ENCODE measurements at regions not wholly inside any gene's neighbourhood (a gene's known extent, or its start where the extent isn't known, plus 50 kb on each side); places are given as distances from the start of the nearest gene placed in this dataset.

DNA sequence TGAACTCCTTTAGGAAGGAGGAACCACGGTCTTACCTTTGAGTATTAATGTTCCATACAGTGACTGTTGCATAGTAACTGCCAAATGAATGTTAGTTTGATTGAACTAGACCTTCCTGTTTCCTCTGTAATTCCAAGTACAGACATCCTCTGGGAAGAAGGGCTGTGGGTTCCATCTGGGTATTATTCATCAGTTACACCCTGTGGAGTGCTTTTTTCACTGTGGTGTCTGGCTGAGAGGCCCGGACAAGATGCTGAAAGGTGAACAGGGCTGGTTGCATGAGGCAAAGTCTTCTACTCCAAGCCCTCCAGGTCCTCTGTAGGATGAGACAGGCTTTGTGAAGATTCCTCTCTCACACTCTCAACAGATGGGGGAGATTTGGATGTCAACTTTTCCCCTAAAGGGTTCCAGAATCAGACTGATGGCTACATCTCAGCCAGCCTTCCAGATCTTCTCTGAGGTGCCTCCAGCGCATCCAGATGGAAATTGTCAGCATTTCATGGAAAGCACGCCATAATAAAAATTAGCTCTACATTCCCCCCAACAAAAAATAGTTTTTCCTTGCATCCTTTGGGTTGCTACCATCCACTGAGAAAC, 230.9 kb downstream of the GAS1 start:
- H3K27ac Mint-ChIP-seq = no peak overlapping the region
- H3K27me3 Mint-ChIP-seq = peaks cover 14 to 28% of the 10 kb centered on the region in 2 donors

DNA sequence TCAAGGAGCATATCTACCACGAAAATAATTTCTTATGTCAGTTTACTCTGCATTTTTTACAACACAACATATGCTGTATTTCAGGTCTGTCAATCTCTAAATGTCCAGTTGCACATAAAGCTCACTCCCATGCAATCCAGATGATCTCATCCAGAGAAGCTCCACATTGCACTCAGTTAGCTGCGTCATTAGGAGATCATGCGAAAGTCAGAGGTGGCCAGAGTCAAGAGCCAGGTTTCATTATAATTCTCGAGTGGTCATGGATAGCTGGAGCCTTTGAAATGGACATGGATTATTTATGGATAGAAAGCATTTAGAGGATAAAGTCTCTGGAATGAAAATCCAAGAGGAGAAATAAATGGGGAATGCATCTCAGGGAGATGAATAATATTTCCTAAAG, 232.3 kb downstream of the GAS1 start:
- Mint-ChIP-seq H3K27me3 (peaks cover 14 to 28% of the 10 kb centered on the region in 2 donors), H3K4me3 (no peak overlapping the region), H3K9me3 (peaks cover 2% of the 10 kb centered on the region), H3K4me1 (ENCODE audit: low read depth in 2 of 2) (no peaks in the 10 kb centered on the region), H3K36me3 (no peaks in the 10 kb centered on the region), H3K27ac (no peak overlapping the region)
- no peak for DNase-seq (ENCODE audit: low spot score)
- ATAC-seq = no peak

More for the DNA sequence above, 230.9 kb downstream of the GAS1 start:
- no peaks in the 10 kb centered on the region for H3K36me3 Mint-ChIP-seq
- H3K4me3 Mint-ChIP-seq = no peak overlapping the region
- no peak for DNase-seq (ENCODE audit: low spot score)
- ATAC-seq = no peak
- peaks cover 2% of the 10 kb centered on the region for H3K9me3 Mint-ChIP-seq
- H3K4me1 Mint-ChIP-seq (ENCODE audit: low read depth in 2 of 2) = no peaks in the 10 kb centered on the region

DNA sequence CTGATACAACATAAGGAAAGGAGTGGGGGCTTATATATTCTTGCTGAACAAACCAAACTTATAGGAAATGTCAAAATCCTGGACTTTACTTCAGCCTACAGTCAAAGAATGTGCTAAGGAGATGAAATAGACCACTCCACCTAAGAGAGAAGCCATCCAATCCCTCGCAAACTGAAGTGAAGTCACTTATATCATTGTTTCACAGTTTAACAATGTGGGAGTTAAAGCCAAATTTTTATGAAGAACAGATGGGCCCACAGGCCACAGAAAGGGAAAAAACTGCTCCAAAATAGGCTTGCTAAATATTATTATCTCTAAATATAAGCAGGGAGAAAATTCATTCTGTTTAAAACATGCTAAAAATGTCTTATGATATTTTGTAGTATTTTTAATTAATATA, 233.3 kb downstream of the GAS1 start:
- peaks cover 11 to 28% of the 10 kb centered on the region in 2 donors for H3K27me3 Mint-ChIP-seq

DNA sequence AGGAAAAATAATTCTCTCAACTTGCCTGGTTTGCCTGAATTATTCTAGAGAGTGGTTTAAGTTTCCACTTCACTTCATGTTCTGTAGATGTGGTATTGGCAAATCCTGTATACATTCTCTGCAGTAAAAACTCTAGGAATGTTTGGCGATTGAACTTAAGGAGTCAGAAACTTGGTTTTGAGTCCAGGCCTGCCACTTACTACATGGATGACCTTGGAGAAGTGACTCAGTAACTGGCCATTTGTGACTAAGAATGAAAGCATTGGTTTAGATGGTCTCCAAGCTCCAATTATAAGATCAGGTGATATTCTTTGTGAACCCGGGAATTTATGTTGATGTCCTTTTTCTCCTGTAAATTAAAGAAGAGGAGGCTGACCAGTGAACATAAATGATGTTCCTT, 233.8 kb downstream of the GAS1 start:
- Mint-ChIP-seq H3K27me3 (peaks cover 11 to 26% of the 10 kb centered on the region in 2 donors), H3K4me3 (no peak overlapping the region), H3K9me3 (no peaks in the 10 kb centered on the region), H3K27ac (no peak overlapping the region), H3K4me1 (ENCODE audit: low read depth in 2 of 2) (no peaks in the 10 kb centered on the region), H3K36me3 (no peaks in the 10 kb centered on the region)
- DNase-seq (ENCODE audit: low spot score) (no peak), ATAC-seq (no peak)

More for the DNA sequence above, 233.3 kb downstream of the GAS1 start:
- H3K4me1 Mint-ChIP-seq (ENCODE audit: low read depth in 2 of 2) = no peaks in the 10 kb centered on the region
- no peaks in the 10 kb centered on the region for H3K9me3 Mint-ChIP-seq
- DNase-seq (ENCODE audit: low spot score) (no peak), ATAC-seq (no peak)
- H3K27ac Mint-ChIP-seq = no peak overlapping the region
- H3K36me3 Mint-ChIP-seq = no peaks in the 10 kb centered on the region
- H3K4me3 Mint-ChIP-seq = no peak overlapping the region

DNA sequence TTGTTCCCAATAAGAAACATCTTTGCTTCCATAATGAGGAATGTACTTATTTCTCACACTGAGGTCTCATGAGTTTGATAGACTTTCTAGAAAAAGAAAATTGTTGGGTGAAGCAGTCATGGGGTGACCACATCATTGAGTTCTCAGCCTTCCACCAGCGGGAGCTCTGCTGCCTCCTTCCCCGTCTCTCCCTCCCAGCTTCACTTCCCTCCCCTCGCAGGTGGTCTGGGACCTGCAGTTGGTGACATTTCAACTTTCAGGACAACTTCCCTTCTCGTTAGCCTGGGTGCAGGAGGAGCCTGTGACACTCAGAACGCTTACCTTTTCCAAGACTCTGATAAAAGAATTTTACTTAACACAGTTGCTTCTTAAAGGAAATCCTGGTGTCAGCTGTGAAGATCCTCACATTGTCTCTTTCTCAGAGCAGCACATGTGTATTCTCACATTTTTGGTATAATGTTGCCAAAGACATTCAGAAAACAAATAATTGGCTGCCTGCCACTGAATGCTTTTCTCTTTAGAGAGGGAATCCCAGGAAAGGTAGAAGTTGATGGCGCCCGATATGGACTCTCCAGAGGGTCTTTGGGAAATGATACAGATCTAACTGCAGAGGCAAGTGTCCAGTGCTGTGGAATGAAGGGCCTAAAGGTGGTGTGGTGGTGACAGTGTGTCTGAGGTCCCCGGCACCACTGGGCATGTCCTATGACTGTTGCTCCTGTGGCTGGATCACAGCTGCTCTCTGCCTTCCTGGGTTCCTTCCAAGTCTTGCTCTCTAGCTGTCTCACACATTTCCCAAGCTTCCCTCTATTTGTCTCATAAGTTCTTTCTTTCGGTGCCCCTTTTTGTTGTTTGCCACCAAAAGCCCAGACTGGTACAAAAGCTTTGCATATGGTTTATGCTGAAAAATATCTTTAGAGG, 238.1 kb downstream of the GAS1 start:
- DNase-seq (ENCODE audit: low spot score) (no peak), ATAC-seq (no peak)
- Mint-ChIP-seq H3K27ac (no peak overlapping the region), H3K9me3 (no peaks in the 10 kb centered on the region), H3K4me3 (no peak overlapping the region), H3K27me3 (peaks cover 12 to 19% of the 10 kb centered on the region in 2 donors), H3K4me1 (ENCODE audit: low read depth in 2 of 2) (peaks cover 5 to 7% of the 10 kb centered on the region in 2 donors), H3K36me3 (no peaks in the 10 kb centered on the region)

DNA sequence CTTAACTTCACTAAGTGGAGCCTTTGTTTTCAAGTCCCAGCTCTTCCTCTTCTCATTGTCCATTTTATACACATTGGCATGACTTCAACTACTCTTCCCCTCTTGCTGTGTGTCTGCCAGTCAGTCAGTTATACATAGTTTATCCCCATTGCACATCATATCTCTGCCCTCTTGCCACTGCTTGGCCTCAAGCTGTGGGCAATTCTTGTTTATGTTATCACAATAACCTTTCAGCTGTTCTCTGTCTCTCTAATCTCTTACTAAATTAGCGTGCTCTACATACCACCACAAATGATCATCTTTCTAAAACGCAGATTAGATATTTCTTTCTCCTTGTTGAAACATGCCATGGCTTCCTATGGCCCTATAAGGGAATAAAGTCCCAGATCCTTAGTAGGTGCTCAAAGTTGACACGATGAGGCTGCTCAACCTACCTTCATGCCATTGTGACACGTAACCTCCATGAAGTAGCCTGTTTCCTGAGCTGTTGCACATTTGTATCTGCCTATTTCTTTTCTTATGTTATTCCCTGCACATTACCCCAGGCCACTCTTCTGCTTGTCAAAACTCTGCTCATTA, 239.3 kb downstream of the GAS1 start:
- peaks cover 12 to 19% of the 10 kb centered on the region in 2 donors for H3K27me3 Mint-ChIP-seq
- no peaks in the 10 kb centered on the region for H3K36me3 Mint-ChIP-seq
- ATAC-seq = no peak
- H3K27ac Mint-ChIP-seq = no peak overlapping the region
- H3K4me1 Mint-ChIP-seq (ENCODE audit: low read depth in 2 of 2) = peaks cover 5 to 7% of the 10 kb centered on the region in 2 donors
- H3K9me3 Mint-ChIP-seq = no peaks in the 10 kb centered on the region
- no peak for DNase-seq (ENCODE audit: low spot score)
- no peak overlapping the region for H3K4me3 Mint-ChIP-seq

DNA sequence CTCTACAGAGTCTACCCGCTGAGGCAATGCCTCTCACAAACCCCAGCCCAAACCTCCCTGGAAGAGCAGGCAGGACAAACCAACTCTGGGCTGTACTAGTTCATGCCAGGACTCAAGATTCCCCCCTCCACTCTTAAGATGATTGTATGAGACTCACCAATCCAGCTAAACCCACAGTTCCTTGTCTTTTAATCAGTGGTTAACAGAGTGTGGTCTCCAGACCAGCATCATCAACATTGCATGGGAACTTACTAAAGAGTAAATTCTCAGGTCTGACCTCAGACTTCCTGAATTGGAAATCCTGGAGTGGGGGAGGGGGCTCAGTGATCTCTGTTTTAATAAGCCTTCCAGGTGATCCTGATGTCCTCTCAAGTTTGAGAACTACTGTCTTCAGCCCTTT, 240.9 kb downstream of the GAS1 start:
- no peak overlapping the region for H3K27ac Mint-ChIP-seq
- H3K27me3 Mint-ChIP-seq = peaks cover 12 to 28% of the 10 kb centered on the region in 2 donors
- ATAC-seq = no peak
- no peaks in the 10 kb centered on the region for H3K36me3 Mint-ChIP-seq
- no peak overlapping the region for H3K4me3 Mint-ChIP-seq
- DNase-seq (ENCODE audit: low spot score) = no peak
- H3K9me3 Mint-ChIP-seq = no peaks in the 10 kb centered on the region
- peaks cover 5 to 7% of the 10 kb centered on the region in 2 donors for H3K4me1 Mint-ChIP-seq (ENCODE audit: low read depth in 2 of 2)

DNA sequence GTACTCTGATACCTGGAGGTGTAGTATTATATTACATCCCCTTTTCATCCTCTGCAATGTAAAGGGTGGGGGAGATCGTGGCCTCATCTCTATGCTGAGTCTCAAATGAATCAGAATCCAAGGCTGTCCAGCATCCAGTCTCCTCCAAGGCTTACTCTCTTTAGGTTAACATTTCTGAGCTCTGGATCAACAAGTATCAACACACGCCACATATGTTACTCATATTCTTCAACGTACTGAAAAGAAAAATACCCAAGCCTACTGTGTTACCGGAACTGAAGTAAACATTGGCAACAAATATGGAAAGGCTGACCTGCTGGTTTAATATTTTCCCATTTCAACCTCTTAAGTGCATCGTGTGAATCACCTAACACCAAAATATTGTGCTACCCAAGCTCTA, 241.8 kb downstream of the GAS1 start:
- no peak for DNase-seq (ENCODE audit: low spot score)
- Mint-ChIP-seq H3K4me3 (no peak overlapping the region), H3K9me3 (no peaks in the 10 kb centered on the region), H3K27me3 (peaks cover 15 to 34% of the 10 kb centered on the region in 2 donors), H3K4me1 (ENCODE audit: low read depth in 2 of 2) (peaks cover 5 to 7% of the 10 kb centered on the region in 2 donors), H3K27ac (no peak overlapping the region), H3K36me3 (no peaks in the 10 kb centered on the region)
- no peak for ATAC-seq

DNA sequence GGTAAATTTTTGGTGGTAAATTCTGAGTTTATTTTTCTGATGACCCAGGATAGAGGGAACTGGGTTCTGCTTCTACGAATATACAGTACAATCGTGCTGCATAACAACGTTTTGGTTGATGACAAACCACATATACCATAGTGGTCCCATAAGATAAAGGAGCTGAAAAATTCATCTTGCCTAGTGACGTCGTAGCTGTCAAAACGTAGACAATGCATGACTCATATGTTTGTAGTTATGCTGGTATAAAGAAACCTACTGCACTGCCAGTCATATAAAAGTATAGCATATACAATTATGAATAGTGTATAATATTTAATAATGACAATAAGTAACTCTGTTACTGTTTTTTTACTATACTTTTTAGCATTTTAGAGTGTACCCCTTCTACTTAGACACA, 244.0 kb downstream of the GAS1 start:
- Mint-ChIP-seq H3K4me3 (no peak overlapping the region), H3K27me3 (peaks cover 15 to 41% of the 10 kb centered on the region in 2 donors), H3K36me3 (no peaks in the 10 kb centered on the region), H3K4me1 (ENCODE audit: low read depth in 2 of 2) (peaks cover 5 to 7% of the 10 kb centered on the region in 2 donors), H3K9me3 (no peaks in the 10 kb centered on the region), H3K27ac (no peak overlapping the region)
- ATAC-seq (no peak), DNase-seq (ENCODE audit: low spot score) (no peak)

DNA sequence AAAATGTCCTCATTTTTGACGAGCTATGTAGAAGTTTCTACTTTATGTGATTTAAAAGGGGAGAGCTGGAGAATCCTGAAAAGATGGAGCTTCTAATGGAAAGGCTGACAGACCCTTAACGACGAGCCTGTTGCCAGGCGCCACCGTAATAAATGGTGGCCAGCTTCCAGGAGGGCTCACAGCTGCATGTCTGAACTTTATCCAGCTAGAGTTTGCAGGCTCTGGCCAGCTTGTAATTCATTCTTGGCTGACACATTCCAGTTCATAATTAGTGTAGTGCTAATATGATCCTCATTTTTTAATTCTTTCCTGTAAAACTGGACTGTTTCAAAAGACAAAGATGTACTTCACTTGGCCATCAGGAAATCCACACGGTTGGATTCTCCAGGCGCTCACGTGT, 246.7 kb downstream of the GAS1 start:
- ATAC-seq (no peak), DNase-seq (ENCODE audit: low spot score) (no peak)
- Mint-ChIP-seq H3K9me3 (no peaks in the 10 kb centered on the region), H3K4me1 (ENCODE audit: low read depth in 2 of 2) (no peaks in the 10 kb centered on the region), H3K27ac (no peak overlapping the region), H3K27me3 (peaks cover 15 to 32% of the 10 kb centered on the region in 2 donors), H3K4me3 (no peak overlapping the region), H3K36me3 (no peaks in the 10 kb centered on the region)

DNA sequence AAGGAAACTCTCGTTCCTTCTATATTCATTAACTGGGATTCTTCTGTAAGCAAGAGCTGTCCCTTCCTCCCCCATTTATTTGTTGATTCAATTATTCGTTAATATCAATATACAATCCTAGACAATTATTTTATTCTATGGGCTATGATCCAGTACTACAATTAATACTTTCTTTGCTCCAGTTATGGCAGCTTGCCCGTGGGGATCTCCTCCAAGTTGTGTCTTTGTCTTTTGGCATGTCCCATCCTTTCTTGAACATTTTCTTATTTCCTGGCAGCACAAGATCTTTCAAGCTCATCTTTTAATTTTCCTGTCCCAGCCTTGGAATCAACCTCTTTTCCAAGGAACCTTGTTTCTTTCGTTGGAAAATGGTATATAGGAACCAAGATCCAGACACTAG, 249.3 kb downstream of the GAS1 start:
- Mint-ChIP-seq H3K4me3 (no peak overlapping the region), H3K4me1 (ENCODE audit: low read depth in 2 of 2) (no peaks in the 10 kb centered on the region), H3K36me3 (no peaks in the 10 kb centered on the region), H3K27me3 (peaks cover 13 to 34% of the 10 kb centered on the region in 2 donors), H3K27ac (no peak overlapping the region), H3K9me3 (no peaks in the 10 kb centered on the region)
- DNase-seq (ENCODE audit: low spot score) (no peak), ATAC-seq (no peak)

DNA sequence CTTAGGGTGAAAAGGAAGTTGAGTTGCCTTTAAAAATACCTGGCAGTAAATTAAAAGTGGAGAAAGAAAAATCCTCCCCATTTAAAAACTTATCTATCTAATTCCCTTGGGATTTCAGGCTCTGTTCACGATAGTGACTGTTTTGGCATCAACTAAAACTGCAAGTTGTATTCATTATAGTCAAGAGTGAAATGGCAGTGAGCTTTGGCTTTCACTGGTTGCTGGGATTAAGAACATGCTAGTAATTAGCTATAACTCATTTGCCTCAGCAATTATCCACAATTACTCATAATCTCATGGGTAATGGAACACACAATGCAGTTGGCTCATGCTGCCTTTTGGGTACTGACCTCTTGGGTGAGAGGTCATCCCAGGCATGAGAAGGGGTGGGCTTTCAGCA, 250.1 kb downstream of the GAS1 start:
- no peak for DNase-seq (ENCODE audit: low spot score)
- no peak overlapping the region for H3K4me3 Mint-ChIP-seq
- no peaks in the 10 kb centered on the region for H3K9me3 Mint-ChIP-seq

DNA sequence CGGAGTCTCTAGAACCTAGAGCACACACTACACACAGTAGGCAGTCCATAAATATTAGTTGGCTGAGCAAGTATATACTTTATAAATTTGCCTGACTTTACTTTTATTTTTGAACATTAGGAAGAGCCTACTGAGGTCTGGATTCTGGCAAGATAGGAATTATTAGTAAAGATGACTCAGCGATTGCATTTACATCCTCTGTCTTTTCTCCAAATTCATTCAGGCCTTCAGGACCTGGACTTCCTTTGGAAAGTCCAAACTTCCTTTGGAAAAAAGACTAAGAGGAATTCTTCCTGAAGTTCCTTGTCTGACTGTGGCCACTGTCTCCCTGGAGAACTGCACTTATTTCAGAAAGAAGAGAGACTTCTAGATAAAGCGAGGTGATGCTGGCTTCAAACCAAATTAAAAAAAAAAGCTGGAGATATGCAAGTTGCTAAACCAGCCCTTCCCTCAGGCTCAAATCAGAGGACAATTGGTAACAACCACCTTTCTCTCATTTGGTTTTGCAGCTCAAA, 251.3 kb downstream of the GAS1 start:
- Mint-ChIP-seq H3K4me1 (ENCODE audit: low read depth in 2 of 2) (no peaks in the 10 kb centered on the region), H3K27me3 (peaks cover 15 to 32% of the 10 kb centered on the region in 2 donors), H3K27ac (no peak overlapping the region), H3K36me3 (no peaks in the 10 kb centered on the region), H3K4me3 (no peak overlapping the region), H3K9me3 (no peaks in the 10 kb centered on the region)
- no peak for DNase-seq (ENCODE audit: low spot score)
- ATAC-seq = no peak

More for the DNA sequence above, 250.1 kb downstream of the GAS1 start:
- Mint-ChIP-seq H3K4me1 (ENCODE audit: low read depth in 2 of 2) (no peaks in the 10 kb centered on the region), H3K36me3 (no peaks in the 10 kb centered on the region), H3K27me3 (peaks cover 18 to 38% of the 10 kb centered on the region in 2 donors), H3K27ac (no peak overlapping the region)
- no peak for ATAC-seq

DNA sequence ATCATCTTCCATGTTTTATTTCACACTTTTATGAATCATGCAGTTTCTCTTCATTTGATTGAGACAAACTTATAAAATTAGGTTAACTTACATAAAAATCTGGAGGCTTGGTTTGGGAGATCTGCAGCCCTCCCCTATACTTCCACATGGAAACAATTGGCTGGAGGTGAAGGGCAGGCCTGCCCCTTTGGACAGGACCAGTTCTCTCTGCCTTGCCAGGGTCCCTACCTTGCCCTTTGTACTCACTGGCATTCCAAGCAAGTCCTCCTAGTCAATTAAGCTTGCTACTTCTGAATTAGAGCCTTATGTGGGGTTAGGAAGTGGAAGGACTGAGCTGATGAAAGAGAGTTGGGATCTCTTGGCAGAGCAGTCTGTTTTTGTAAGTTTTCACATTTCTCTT, 257.3 kb downstream of the GAS1 start:
- no peak overlapping the region for H3K27ac Mint-ChIP-seq
- peaks cover 16 to 37% of the 10 kb centered on the region in 2 donors for H3K27me3 Mint-ChIP-seq
- H3K4me1 Mint-ChIP-seq (ENCODE audit: low read depth in 2 of 2) = no peaks in the 10 kb centered on the region
- no peaks in the 10 kb centered on the region for H3K36me3 Mint-ChIP-seq
- ATAC-seq = no peak
- DNase-seq (ENCODE audit: low spot score) = no peak
- H3K9me3 Mint-ChIP-seq = no peaks in the 10 kb centered on the region
- H3K4me3 Mint-ChIP-seq = no peak overlapping the region

All from natural killer cell treated with Interleukin-12 subunit alpha and Interleukin-12 subunit beta and Interleukin-15 and Interleukin-18, amount 100 ng/mL, for 72 hours (primary cell).